ENCODE measurements at regions not wholly inside any gene's neighbourhood (a gene's known extent, or its start where the extent isn't known, plus 50 kb on each side); places are given as distances from the start of the nearest gene placed in this dataset.

DNA sequence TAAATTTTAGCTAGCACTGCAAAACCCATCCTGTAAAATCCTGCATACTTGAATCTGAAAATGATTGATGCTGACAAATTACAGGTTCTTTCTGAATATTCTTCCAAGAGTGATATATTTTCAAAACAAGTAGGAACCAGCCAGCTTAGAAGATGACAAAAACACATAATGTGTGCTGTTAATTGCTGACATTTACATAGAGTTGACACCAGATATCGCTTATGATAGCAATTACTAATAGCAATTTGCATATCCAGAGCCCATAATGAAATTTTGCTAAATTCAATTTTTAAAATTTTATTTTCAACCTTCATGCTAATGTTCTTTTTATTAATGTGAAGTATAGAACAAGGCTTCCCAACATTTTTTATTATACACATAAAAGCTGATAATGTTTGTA is 284.5 kb downstream of the SEC23A start:
- TF ChIP-seq, protein P1, sequence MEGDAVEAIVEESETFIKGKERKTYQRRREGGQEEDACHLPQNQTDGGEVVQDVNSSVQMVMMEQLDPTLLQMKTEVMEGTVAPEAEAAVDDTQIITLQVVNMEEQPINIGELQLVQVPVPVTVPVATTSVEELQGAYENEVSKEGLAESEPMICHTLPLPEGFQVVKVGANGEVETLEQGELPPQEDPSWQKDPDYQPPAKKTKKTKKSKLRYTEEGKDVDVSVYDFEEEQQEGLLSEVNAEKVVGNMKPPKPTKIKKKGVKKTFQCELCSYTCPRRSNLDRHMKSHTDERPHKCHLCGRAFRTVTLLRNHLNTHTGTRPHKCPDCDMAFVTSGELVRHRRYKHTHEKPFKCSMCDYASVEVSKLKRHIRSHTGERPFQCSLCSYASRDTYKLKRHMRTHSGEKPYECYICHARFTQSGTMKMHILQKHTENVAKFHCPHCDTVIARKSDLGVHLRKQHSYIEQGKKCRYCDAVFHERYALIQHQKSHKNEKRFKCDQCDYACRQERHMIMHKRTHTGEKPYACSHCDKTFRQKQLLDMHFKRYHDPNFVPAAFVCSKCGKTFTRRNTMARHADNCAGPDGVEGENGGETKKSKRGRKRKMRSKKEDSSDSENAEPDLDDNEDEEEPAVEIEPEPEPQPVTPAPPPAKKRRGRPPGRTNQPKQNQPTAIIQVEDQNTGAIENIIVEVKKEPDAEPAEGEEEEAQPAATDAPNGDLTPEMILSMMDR (conservative IDR thresholded peaks at IDR 0.05; ENCODE audit: low read depth, low read length), result no peak

DNA sequence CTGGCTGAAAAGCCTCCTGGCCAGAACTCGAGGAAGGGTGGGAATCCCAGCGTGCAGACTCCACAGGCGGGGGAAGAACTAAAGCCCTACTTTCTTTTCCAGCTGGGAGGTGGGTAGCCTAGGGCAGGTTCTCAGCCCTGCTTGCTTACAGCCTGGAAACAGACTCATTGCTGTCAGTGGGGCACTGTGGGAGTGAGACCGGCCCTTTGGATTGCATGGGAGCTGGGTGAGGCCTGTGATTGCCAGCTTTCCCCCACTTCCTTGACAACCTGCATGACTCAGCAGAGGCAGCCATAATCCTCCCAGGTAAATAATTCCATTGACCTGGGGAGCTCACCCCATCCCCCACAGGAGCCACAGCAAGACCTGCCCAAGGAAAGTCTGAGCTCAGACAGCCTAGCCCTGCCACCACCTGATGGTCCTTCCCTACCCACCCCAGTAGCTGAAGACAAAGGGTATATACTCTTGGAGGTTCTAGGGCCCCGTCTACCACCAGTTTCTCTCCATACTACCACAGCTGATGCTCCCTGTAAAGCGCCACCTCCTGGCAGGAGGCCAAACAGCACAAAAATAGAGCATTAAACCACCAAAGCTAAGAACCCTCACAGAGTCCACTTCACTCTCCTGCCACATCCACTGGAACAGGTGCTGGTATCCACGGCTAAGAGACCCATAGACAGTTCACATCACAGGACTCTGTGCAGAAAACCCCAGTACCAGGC is 294.1 kb downstream of the SEC23A start:
- H3K4me3 ChIP-seq (ENCODE audit: low read depth, low read length), result no peak overlapping the region
- no peak for DNase-seq (ENCODE audit: low read depth)
- TF ChIP-seq, protein P1 (conservative IDR thresholded peaks at IDR 0.05; ENCODE audit: low read depth, low read length), result no peak

More for the DNA sequence above, 284.5 kb downstream of the SEC23A start:
- H3K4me3 ChIP-seq (ENCODE audit: low read depth, low read length), result no peak overlapping the region
- no peak for DNase-seq (ENCODE audit: low read depth)

DNA sequence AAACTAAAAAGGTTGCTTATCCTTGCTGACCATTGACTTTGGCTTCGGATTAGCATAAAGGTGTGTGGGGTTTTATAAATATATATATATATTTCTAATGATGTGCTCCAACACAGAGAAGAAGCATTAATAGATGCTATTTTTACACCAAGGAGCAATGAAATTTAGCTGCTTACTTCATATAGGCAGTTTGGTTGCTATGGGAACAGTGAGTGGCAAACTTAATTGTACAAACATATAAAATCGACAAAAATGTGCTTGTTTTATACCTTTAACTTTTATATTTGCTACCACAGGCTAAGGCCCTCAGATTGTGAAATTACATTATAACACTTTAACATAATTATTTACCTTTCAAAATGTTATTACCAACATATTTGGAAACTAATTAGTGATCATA is 303.4 kb downstream of the SEC23A start:
- DNase-seq (ENCODE audit: low read depth), result no peak
- TF ChIP-seq, protein P1 (conservative IDR thresholded peaks at IDR 0.05; ENCODE audit: low read depth, low read length), result no peak
- H3K4me3 ChIP-seq (ENCODE audit: low read depth, low read length), result no peak overlapping the region

GRCh38 chr14:38794677-38795076 is 308.4 kb downstream of the SEC23A start:
- TF ChIP-seq, protein P1 (conservative IDR thresholded peaks at IDR 0.05; ENCODE audit: low read depth, low read length), result no peak
- no peak overlapping the region for H3K4me3 ChIP-seq (ENCODE audit: low read depth, low read length)
- DNase-seq (ENCODE audit: low read depth), result no peak

GRCh38 chr14:38791862-38792261 is 311.2 kb downstream of the SEC23A start:
- no peak overlapping the region for H3K4me3 ChIP-seq (ENCODE audit: low read depth, low read length)
- no peak for DNase-seq (ENCODE audit: low read depth)
- TF ChIP-seq, protein P1 (conservative IDR thresholded peaks at IDR 0.05; ENCODE audit: low read depth, low read length), result no peak

DNA sequence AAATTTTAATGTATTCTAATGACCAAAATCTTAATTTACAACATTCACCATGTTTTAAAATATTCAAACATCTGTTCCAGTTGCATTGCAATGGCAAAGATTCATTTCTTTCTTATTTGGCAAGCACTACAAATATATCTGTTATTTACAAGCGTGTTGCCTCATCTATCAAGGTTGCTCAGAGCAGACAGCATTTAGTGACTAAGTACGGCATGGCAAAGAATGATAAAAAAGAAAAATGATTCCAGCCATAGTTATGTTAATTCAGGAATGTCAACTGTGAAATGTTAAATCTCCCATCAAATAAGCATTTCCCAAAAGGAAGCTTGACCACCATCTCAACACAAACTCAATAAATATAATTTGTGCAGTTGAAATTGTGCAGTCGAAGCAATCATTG is 312.1 kb downstream of the SEC23A start:
- DNase-seq (ENCODE audit: low read depth), result no peak
- no peak overlapping the region for H3K4me3 ChIP-seq (ENCODE audit: low read depth, low read length)
- TF ChIP-seq, protein P1 (conservative IDR thresholded peaks at IDR 0.05; ENCODE audit: low read depth, low read length), result no peak

DNA sequence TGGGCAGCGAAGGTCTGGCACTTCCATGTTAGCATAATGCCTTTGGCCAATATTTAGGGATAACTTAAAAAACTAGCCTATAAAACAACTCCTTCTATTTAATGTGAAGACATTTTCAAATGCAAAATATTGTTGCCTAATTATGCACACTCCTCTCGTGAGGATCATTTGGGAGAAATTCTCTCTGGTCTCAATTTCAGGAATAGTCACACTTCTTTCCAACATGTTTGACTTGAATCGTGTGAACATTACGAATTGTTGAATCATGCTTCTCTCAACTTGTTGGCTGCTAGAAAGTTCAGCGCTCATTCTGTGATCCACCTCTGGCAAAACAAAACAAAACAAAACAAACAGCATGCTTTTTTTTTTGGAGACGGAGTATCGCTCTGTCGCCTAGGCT is 313.2 kb downstream of the SEC23A start:
- TF ChIP-seq, protein P1 (conservative IDR thresholded peaks at IDR 0.05; ENCODE audit: low read depth, low read length), result no peak
- DNase-seq (ENCODE audit: low read depth), result no peak
- H3K4me3 ChIP-seq (ENCODE audit: low read depth, low read length), result no peak overlapping the region

Measured in epithelial cell of proximal tubule (primary cell).